Colon (tissue), 2 donors: ENCODE measurements at regions not wholly inside any gene's neighbourhood (a gene's known extent, or its start where the extent isn't known, plus 50 kb on each side); places are given as distances from the start of the nearest gene placed in this dataset.

ENCODE experiments used
- FAIRE-seq: peaks from 2 replicates; lab custom pipeline; 2012; peaks lifted over from hg19 to GRCh38; lab: Jason Lieb, UNC
- donor health status: control.
- donor health status: control.

DNA sequence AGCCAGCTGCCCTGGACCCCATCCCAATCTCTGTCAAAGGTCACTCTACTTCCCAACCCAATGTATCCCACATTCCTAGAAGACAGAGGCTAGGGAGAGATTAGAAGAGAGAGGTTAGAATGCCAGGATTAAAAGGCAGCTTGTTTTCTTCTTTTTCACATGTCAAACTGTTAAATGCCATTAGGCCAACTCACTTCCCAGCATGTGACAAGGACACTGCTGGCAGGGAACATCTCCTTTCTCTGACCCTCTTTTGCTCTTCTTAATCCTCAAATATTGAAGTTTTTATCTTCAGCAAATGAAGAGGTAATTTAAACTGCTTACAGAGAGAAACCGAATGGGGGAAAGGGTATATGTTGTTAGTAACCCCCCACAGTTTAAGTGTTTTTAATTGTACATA, 89.1 kb downstream of the BBS10 start:
- no peak for FAIRE-seq

DNA sequence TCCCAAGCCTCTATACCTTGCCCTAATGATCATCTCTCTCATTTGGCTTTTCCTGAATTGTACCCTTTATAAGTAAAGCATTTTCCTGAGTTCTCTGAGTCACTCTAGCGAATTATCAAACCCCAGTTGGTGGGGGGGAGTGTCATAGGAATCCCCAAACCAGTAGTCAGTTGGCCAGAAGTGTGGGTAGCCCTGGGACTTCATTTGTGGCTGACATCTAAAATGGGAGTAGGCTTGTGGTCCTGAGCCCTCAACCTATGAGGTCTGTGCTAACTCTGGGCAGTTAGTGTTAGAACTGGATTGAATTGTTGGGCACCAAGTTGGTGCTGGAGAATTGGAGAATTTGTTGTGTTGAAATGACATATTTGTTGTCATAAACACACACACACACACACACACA, 91.3 kb downstream of the BBS10 start:
- no peak for FAIRE-seq

DNA sequence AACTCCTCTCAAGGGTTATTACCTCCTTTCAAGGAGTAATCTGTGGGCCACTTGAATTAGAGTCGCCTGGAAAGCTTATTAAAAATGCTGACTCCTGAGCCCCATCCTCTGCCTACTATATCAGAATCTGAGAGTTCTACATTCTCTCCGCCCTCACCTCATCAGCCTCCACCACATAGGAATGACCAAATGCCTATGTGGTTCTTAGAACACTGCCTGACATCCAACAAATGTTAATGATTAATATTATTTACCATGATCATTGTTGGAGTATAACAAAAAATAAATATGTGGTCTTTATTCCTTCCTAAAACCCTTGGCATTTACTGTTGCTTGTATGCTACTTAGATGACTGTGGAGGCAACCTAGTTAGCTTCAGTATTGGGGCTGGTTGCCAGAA, 91.9 kb downstream of the BBS10 start:
- FAIRE-seq, result no peak

DNA sequence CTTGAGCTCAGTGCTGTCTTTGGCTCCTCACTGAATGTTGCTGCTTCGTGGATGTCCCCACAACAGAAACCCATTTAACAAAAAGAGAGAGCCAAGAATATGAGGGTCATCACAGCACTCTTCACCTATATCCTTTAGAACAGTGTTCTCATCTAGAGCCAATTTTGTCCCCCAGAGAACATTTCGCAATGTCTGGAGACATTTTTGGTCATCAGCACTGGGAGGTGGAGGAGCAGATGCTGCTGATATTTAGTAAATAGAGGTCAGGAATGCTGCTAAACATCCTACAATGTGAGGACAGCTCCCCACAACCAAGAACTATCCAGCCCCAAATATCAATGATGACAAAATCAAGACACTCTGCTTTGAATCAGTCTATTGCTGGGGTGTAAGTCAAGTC, 92.5 kb downstream of the BBS10 start:
- no peak for FAIRE-seq

DNA sequence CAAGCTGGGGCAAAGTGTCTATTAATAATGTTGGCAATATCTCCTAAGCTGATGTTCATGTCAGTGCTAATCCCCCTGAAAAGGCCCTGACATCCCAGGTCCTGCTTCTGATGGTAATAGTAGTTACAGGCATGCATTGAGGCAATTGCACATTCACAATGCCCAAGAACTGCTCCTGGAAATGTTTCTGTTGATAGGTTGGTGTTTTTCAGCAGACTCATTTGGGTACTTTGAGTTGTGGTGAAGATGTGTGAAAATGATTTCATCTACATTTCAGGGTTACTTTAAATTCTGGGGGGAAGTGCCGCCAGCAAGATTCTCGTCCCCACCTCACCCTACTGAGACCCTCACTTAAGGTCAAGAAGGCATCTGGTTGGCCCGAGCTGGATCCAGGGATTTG, 92.9 kb downstream of the BBS10 start:
- no peak for FAIRE-seq

DNA sequence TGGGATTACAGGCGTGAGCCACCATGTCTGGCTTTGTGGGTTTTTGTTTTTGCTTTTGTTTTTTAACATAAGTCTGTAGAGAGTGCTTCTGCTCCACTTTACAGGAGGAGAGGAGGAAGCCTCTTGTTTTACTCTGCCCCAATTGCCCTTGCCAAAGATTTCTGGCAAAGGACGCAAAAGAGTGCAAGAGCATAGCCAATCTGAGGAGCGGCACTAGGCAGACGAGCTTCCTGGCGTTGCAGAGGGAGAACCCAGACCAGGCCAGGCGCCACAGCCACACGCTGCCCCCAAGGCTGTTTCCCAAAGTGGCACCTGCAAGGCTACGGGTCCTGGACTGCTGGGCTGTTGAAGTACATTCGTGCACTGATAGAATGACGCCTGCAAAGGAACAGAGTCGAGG, 96.2 kb downstream of the BBS10 start:
- FAIRE-seq, result no peak

DNA sequence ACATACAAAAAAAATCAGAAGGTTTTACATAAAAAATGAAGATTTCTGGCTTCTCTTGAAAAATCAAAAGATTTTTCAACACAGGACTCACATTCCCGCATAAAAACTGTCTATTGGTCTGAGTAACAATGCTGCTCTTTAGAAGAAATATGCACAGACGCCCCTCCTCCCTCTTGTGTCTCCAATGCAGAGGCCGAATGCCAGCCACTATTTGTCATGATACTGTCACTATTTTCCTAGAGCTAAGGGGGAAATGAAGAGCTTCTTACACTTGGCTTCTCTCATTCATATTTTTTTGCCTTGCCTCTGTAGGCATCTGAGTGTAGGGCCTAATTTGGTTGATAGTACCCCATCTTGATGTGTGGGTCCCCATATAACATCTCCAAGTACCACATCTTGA, 98.0 kb downstream of the BBS10 start:
- no peak for FAIRE-seq

DNA sequence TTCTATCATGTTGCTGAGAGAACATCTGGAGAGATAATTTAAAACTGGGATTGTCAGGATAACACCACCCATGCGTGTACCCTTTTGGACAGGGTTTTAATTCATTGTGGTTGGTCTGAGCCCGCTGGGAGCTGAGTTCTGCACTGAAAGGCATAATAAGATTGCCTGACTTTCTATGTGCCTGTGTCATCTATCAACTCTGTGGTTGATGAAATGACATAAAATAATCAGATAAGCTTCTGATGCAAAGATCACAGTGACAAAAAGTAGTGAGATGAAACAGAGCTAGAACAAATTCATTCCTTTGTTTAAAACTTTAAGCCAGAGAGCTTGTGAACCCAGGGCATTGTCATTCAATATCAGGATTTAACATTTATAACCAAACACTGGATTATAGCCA, 98.7 kb downstream of the BBS10 start:
- no peak for FAIRE-seq

DNA sequence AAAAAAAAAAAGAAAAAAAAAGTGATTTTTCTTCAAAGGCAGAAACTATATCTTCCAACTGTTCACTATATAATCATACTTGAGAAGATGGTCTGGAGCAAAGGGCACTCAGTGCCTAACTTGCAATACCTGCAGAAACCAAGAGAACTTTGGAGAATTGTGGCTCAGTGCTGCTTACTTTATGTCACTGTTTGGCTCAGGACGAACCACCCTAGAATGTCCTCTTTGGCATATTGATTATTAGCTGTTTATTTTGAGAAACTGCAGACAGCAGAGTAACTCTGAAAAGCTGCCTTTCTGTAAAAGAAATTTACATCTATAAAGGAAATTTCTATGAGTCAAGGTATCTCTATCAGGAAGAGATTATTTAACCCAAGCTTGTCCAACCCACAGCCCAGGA, 100.2 kb downstream of the BBS10 start:
- FAIRE-seq, result no peak

DNA sequence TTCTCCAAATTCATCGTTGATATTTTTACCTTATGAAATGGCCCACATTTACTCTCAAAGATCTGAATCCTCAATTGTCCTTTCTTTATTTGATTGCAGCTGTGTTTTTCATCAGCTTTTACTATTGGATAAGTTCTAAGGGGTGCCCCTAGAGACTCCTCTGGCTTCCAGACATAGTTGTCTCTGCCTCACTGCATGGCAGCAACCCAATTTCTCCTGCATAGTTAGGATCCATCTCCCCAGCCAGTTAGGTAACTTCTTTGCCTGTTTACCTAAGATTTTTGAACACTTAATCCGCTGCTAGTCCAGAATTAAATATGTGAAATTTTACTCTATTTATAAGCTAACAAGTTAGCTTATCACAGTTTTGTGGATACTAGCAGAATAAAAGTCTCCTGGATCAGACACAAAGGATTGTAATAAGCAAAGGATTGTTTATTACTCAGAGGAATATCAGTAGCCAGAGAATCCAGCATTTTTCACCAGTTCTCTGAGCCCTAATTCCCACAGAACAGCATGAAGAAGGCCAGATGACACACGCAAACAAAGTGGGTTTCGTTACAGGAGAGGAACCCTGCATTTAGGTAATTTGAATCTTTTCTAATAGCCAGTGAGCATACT, 101.1 kb downstream of the BBS10 start:
- FAIRE-seq, result no peak

DNA sequence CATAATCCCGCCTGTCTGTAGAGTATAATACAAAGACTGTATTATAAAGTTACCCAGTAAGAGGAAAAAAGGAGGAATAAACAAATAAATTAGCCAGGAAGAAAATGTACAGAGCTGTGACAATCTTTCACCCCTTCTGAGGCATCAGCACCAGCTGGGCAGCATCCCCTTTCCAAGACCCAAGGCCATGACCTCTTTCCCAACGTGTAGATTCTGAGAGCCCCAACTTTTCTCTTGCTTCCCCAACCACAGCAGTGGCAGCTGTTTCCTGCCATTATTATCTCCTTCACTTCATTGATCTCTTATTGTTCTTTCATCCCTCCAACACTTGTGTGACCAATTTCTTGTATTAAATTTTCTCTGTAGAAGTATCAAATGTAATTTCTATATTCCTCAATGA, 101.6 kb downstream of the BBS10 start:
- no peak for FAIRE-seq

DNA sequence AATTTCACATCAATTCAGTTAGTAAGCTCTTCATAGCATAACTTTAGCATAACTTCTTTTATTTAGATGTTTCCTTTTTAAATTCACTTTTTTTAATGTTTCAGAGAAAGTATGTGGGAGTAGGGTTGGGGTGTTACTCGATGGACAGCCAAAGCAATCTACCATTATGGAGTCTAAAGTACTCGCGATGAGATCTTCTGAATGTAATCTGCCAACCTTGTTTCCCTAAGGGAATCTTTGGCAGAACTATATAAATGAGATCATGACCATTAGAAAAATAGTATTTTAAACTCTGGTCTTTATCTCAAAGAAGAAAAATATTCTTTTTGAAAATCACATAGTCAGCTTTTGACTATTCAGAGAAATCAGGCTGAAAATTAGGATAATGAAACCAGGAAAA, 103.9 kb downstream of the BBS10 start:
- no peak for FAIRE-seq

DNA sequence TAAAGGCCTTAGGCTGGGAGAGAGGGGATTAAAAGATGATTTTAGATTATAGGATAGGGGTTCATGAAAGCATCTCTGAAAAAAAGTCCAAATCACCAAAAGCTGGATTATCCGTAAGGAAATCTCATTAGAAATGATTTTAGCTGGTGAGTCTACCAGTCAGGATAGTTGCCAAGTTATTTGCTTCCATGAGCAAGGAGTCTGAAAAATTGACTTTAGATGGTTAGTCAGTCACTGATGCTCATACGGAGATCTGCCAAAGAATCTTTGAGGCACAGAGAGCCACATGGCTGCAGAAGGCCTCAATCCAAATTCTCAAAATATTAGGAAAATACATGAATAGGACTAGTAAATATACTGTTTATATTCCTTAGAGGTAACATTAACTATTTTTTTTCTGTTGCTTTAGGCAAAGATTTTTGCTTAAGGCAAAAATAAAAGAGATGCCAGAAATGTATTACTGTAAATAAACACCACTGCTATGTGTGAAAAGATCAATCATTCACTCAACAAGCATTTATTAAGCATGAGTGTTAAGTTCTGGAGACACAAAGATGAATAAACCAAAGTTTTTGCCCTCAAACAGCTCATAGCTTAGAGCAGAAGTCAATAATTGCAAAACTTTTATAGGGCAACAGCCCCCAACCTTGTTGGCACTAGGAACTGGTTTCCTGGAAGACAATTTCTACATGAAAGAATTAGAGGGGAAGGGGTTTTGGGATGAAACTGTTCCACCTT, 105.2 kb downstream of the BBS10 start:
- no peak for FAIRE-seq

DNA sequence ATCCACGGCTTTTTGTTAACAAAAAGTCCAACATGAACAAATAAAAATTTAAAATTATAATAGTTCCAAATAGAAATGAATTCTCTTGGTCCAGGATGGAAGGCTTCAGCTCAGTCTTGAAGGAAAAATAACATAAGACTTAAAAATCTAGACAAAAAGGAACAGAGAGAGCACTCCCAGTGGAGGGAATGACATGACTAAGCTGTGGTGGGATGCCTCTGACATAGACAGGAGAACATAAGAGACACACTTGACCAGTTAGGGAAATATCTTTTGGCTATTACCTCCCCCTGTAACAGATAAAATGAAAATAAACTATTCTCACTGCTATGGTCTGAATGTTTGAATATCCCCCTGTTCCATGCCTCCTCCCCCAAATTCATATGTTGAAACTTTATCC, 106.8 kb downstream of the BBS10 start:
- FAIRE-seq, result no peak

DNA sequence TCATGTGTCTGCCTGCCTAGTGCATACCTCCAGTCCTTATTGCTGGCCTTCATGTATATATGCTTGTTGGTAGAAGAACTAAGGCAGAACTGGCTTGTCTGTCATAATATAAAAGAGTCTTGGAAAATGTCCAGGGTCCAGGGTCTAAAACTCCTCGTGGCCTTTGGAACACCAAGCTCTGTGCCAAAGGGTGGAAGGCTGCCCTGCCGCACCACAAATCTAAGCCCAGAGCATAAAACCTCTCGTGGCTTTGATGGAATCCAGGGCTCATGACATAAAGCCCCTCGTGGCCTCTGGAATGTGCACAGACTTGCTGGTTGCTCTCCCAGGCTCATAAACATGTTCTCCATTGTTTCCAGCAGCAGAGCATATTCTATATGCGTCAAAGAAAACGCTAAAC, 107.9 kb downstream of the BBS10 start:
- FAIRE-seq, result no peak

DNA sequence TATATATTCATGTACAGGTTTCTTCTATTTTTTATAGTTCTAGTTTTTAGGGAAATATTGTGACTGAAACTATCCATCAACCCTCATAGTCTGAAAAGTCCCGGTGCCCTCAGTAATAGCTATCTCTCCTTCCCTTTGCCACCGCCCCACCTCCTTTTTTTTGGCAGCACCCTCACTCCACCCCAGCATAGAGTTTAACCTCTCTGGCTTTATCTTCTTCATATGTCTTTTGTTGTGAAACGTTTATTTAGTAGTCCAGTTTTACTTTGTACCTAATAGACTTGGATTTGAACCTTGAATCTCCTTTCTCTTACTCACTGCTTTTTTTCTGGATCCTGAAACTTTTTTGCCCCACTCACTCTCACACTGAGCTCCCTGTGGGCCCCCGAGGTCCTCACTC, 109.5 kb downstream of the BBS10 start:
- FAIRE-seq, result no peak

DNA sequence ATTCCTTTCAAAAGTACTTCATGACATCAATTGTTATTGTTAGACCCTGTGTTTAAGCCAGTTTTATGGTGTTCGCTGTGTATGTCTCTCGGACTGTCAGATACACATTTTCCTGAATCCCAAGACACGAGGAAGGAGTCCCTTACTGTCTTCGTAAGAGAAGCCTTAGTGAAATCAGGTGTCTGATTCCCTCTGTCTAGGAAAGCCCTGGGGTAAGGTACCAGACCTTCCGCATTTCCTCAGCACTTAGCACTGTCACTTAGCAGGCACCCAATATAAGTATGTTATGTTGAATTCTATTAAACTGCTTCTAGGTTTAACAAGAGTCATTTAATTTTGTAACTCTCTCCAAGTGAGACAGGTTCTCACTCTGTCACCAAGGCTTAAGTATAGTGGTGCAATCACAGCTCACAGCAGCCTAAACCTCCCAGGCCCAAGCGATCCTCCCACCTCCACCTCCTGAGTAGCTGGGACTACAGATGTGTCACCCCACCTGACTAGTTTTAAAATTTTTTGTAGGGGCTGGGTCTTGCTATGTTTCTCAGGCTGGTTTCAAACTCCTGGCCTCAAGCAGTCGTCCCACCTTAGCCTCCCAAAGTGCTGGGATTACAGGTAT, 111.0 kb downstream of the BBS10 start:
- FAIRE-seq, result no peak

DNA sequence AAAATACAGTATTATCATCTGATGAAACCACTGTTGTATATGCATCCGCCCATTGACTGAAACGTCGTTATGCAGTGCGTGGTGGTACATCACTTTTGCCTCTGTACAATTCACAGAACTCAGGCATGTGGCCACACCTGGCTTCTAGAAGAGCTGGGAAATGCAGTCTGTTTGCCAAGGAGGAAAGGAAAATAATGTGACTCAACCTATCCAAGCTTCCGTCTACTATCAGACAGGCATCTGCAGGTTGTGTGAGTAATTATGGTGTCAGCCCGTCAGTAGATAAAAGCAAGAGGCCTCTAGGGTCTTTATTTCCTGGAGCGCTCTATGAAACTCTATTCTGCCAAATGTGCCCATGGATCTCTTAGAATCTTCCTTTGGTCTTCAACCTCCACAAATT, 111.6 kb downstream of the BBS10 start:
- no peak for FAIRE-seq

DNA sequence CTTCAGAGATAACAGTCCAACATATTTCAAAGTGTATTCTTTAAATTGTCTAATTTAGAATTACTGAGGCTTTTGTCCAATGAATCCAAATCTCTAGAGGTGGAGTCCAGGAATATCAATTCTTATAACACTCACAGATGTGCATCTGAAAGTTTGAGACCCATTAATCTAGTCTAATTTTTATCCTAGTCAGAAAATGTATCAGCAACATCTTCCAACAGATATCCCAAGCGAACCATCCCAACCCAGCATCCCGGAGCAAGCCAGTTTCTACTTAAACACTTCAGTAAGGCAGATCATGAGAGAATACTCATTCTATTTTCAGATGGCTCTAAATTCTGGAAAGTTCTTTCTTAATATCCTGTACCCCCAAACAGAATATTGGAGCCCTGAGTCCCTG, 113.5 kb downstream of the BBS10 start:
- no peak for FAIRE-seq

DNA sequence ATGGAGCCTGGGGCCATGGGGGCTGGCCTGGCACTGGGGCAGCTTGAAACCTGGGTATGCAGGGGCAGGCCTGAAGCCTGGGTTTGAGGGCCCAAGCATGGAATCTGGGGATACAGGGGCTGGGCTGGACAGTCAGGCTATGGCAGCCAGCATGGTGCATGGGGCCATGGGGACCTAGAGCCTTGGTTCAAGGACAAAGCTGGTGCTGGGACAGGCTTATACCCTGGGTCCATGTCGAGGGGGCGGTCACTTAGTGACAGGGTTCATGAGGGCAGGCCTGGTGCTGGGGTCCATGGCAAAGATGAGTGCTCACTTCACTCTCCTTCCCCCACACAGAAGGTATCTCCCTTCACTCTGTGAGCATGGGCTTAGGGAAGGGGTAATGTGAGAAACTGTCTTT, 116.2 kb downstream of the BBS10 start:
- FAIRE-seq, result no peak

DNA sequence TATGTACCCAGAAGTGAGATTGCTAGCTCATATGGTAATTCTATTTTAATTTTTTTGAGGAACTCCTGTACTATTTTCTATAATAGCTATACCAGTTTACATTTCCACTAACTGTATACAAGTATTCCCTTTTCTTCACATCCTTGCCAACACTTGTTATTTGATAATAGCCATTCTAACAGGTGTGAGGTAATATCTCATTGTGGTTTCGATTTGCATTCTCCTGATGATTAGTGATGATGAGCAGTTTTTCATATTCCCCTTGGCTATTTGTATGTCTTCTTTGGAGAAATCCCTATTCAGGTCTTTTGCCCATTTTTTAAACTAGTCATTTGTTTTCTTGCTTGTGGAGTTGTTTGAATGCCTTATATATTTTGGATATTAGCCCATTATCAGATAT, 121.3 kb downstream of the BBS10 start:
- FAIRE-seq, result no peak

DNA sequence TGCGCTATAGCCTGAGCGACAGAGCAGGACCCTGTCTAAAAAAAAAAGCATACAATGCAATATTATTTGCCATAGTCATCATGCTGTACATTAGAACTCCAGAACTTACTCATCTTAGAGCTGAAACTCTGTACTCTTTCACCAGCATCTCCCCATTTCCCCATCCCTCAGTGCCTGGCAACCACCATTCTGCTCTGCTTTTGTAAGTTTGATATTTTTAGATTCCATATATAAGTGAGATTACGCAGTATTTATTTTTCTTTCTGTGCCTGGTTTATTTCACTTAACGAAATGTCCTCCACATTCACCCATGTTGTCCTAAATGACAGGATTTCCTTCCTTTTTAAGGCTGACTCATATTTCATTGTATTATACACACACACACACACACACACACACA, 121.8 kb downstream of the BBS10 start:
- no peak for FAIRE-seq

DNA sequence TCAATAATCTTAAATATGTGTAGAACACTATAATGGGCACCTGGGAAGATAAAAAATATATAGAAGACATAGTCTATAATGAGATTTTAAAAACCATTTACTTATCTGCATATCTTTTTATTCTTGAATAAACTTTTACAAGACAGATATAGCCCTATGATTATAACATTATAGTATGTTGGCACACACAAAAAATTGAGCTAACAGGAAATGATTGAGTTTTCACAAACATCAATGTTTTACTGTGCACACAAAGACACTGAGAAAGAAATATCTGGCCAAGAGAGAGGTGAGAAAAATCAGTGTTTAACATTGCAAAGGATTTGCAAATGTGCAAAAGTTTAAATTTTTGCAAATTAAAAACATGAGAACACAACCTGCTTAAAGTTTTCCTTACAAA, 124.3 kb downstream of the BBS10 start:
- FAIRE-seq, result no peak

DNA sequence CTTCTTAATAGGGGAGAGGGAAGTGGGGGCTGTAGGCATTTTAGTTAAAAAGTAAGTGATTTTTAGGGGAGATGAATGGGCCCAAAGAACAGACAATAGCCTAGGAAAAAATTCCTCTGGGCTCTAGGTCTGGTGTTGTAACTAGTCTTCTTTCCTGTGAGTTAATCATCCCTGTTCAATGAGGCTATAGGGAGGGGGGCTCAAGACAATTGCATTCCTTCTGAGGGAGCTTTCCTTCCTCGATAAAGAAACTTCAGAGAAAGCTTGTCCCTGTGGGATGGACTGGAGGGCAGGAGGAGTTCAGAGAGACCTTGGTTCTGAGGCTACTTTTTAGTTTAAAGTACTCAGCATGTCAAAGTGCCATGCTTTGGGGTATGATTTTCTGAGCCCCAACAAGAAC, 127.2 kb downstream of the BBS10 start:
- no peak for FAIRE-seq
